ENCODE measurements at regions not wholly inside any gene's neighbourhood (a gene's known extent, or its start where the extent isn't known, plus 50 kb on each side); places are given as distances from the start of the nearest gene placed in this dataset.

DNA sequence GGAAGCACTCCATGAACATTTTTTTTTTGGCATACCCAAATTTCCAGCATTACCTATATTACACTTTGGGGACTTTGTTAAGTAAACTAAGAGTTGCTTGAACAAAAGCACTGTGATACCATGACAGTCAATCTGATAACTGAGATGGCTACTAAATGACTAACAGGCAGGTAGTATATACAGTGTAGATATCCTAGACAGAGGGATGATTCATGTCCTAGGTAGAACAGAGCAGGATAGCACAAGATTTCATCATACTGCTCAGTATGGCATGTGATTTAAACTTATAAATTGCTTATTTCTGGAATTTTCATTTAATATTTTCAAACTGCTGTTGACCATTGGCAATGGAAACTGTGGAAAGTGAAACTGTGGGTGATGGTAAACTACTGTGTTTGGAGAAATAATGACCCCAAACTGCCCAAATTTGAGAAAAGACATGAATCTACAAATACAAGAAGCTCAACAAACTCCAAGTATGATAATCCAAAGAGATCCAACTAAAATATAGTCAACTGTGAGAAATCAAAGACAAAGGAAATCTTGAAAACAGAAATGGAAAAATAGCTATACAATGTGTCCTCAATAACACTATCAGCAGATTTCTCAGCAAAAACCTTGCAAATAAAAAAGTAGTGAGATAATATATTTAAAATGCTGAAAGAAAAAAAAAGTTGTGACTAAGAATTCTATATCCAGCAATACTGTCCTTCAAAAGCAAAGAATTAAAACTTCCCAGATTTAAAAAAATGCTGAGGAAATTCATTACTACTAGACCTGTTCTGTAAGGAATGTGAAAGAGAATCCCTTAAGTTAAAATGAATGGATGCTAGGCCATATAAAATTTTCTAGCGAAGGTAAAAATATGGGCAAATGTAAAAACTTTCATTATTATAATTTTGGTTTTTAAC is 410.4 kb downstream of the DUSP10 start:
- no peak for TF ChIP-seq POLR2A (IDR thresholded peaks at IDR 0.05; ENCODE audit: low read depth, low read length)
- no peak for TF ChIP-seq POLR2AphosphoS5 (IDR thresholded peaks at IDR 0.05; ENCODE audit: low read depth, low read length)
- TF ChIP-seq TAF1 (IDR thresholded peaks at IDR 0.05; ENCODE audit: borderline replicate concordance, low read depth, low read length): no peak
